B cell (primary cell): ENCODE measurements at regions not wholly inside any gene's neighbourhood (a gene's known extent, or its start where the extent isn't known, plus 50 kb on each side); places are given as distances from the start of the nearest gene placed in this dataset.

Experiments
- ATAC-seq: fragments of 200-7000 bp; cut with Tn5 transposase; one replicate; pipeline ENCODE4 v1.10.0; 2021; ENCODE audit warnings: low read depth, mild to moderate bottlenecking, moderate number of reproducible peaks, moderate library complexity
- CTCF ChIA-PET: fragments of 350-600 bp; sonication (Branson Sonifier 250); formaldehyde crosslinking; loops from one replicate; lab custom pipeline; 2021; ENCODE audit warnings: antibody characterized with exemption, inconsistent platforms; lab: Charles Lee
- POLR2A ChIA-PET: fragments of 350-600 bp; sonication (Branson Sonifier 250); formaldehyde crosslinking; loops from one replicate; lab custom pipeline; 2021; ENCODE audit warnings: antibody characterized with exemption; lab: Charles Lee
- DNase-seq: peaks from one replicate; pipeline ENCODE4 v3.0.0; 2013
- H2AFZ ChIP-seq: 2 replicates; pipeline ENCODE4 v1.6.1; 2012; ENCODE audit warnings: mild to moderate bottlenecking, low read depth, low read length; ENCODE audit not compliant: insufficient read depth, poor library complexity, severe bottlenecking
- H3K27ac ChIP-seq, 2 donors: 1 replicate in 1 of 2; 2 replicates in 1 of 2; pipeline ENCODE4 v1.5.1; 2012 to 2013; ENCODE audit warnings: low read length in 2 of 2, mild to moderate bottlenecking in 2 of 2, moderate library complexity in 1 of 2
- H3K27me3 ChIP-seq, 4 experiments: fragments of 200-600 bp in 1 of 4; sonication (generic) in 1 of 4; replicated peaks in 1 of 4; 1 replicate in 2 of 4; 2 replicates in 2 of 4; pipeline versions ENCODE4 v1.6.1 to v1.7.0; 2013 to 2016; ENCODE audit warnings: low read length in 3 of 4, mild to moderate bottlenecking in 2 of 4, mixed read lengths in 1 of 4, moderate library complexity in 1 of 4; ENCODE audit not compliant: insufficient read depth in 4 of 4, control insufficient read depth in 3 of 4; ENCODE audit errors: control extremely low read depth in 1 of 4
- H3K36me3 ChIP-seq, 2 experiments: replicated peaks in 1 of 2; 1 replicate in 1 of 2; 2 replicates in 1 of 2; pipeline versions ENCODE4 v1.6.1 to v1.7.1; 2013; ENCODE audit warnings: low read length in 1 of 2; ENCODE audit not compliant: insufficient read depth in 2 of 2, control insufficient read depth in 1 of 2; ENCODE audit errors: control extremely low read depth in 1 of 2, extremely low read depth in 1 of 2
- H3K4me1 ChIP-seq, 2 donors: fragments of 200-600 bp in 1 of 2; sonication (generic) in 1 of 2; 1 replicate in 1 of 2; 2 replicates in 1 of 2; pipeline versions ENCODE4 v1.5.1 to v1.6.1; 2013 to 2017; ENCODE audit warnings: low read length in 2 of 2; ENCODE audit not compliant: control insufficient read depth in 2 of 2, insufficient read depth in 2 of 2
- H3K4me2 ChIP-seq: replicated peaks from 2 replicates; pipeline ENCODE3; 2012; ENCODE audit warnings: mild to moderate bottlenecking, low read depth, low read length; ENCODE audit not compliant: poor library complexity, severe bottlenecking
- H3K4me3 ChIP-seq, 5 experiments: fragments of 200-600 bp in 1 of 5; sonication (generic) in 1 of 5; 1 replicate in 3 of 5; 2 replicates in 2 of 5; pipeline versions ENCODE4 v1.5.1 to v1.7.0; 2011 to 2016; ENCODE audit warnings: low read length in 4 of 5, mild to moderate bottlenecking in 4 of 5, low read depth in 2 of 5, control low read depth in 1 of 5, moderate library complexity in 1 of 5; ENCODE audit not compliant: insufficient read depth in 1 of 5; ENCODE audit errors: control extremely low read depth in 1 of 5, extremely low read depth in 1 of 5
- H3K79me2 ChIP-seq: fragments of 200-600 bp; sonication (generic); one replicate; pipeline ENCODE4 v1.6.0; 2016; ENCODE audit warnings: low read length; ENCODE audit not compliant: control insufficient read depth, insufficient read depth
- H3K9ac ChIP-seq: fragments of 200-600 bp; sonication (generic); 2 replicates; pipeline ENCODE4 v1.6.1; 2017; ENCODE audit warnings: mild to moderate bottlenecking, low read length, moderate library complexity
- H3K9me3 ChIP-seq, 3 donors: one replicate each; pipeline versions ENCODE4 v1.6.1 to v1.7.1; 2013; ENCODE audit warnings: low read length in 2 of 3; ENCODE audit not compliant: control insufficient read depth in 2 of 3, insufficient read depth in 1 of 3; ENCODE audit errors: control extremely low read depth in 1 of 3
- H4K20me1 ChIP-seq: 2 replicates; pipeline ENCODE4 v1.6.0; 2012; ENCODE audit warnings: mild to moderate bottlenecking, low read length; ENCODE audit not compliant: insufficient read depth, control insufficient read depth, poor library complexity, severe bottlenecking
- H3K27ac Mint-ChIP-seq: one replicate; pipeline ENCODE4 v1.8.0; 2021; ENCODE audit warnings: mixed read lengths
- H3K27me3 Mint-ChIP-seq: one replicate; pipeline ENCODE4 v1.8.0; 2021; ENCODE audit warnings: mixed read lengths
- H3K4me1 Mint-ChIP-seq: one replicate; pipeline ENCODE4 v1.8.0; 2021; ENCODE audit warnings: mixed read lengths
- H3K4me3 Mint-ChIP-seq: one replicate; pipeline ENCODE4 v1.8.0; 2021; ENCODE audit warnings: mixed read lengths
- H3K9me3 Mint-ChIP-seq: one replicate; pipeline ENCODE4 v1.8.0; 2022; ENCODE audit warnings: mixed read lengths; ENCODE audit not compliant: insufficient read depth
- EZH2 ChIP-seq: IDR thresholded peaks from 2 replicates; pipeline ENCODE4 v1.6.1; 2012; ENCODE audit warnings: borderline replicate concordance, low read depth, mild to moderate bottlenecking, moderate library complexity, low read length; ENCODE audit not compliant: insufficient read depth, poor library complexity, severe bottlenecking
- WGBS: methylation state at CpG from one replicate; pipeline ENCODE4 v1.1.5; 2013; ENCODE audit warnings: missing lambda C conversion rate; ENCODE audit not compliant: insufficient coverage; 5-methylcytosine and 5-hydroxymethylcytosine counted together
- intact Hi-C: fragments of 100-400 bp; cut with micrococcal nuclease; formaldehyde crosslinking; loops from one replicate; pipeline ENCODE4 v1.10.0; 2022
- TF ChIP-seq, protein P1 (sequence below): fragments of 200-600 bp; IDR thresholded peaks from one replicate; pipeline ENCODE4 v1.8.0; 2022; ENCODE audit warnings: antibody characterized with exemption, mild to moderate bottlenecking

DNA sequence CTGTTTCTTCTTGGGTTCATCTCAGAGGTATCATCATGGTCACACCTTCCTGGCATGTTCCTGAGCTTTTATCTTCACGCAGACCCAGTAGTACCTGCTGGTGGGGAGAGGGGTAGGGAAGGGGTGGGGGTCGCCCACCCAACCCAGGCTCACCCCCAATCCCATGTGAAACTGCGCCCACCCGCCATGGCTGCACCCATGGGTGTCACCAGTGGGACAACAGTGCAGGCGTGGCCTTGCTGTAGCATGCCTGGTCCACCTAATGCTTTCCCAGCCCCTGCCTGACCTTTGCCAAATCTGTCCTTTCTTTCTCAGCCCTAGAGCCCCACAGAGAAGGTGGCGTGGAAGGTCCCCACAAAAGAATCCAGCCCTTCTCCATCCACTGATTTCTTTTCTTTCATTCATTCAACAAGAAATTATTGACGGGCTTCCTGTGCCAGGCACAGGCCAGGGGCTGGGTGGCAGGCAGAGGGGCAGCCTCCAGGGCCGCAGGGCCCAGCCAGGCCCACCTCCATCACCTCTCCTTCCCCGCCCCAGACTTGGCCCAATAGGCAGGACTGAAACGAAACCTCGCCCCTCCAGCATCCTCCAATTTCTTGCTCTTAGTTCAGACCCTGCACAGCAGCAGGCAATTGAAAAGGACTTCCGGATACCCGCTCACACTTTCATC is 79.1 kb upstream of the TNRC6C start:
- WGBS, result 98% methylated on average over 9 of the region's 13 CpGs
- peak overlapping the region; percentile 37 for H3K27ac Mint-ChIP-seq
- Histone ChIP-seq H3K4me2 (peak overlapping the region; percentile 84), H3K27me3 (peaks cover 0 to 11% (median 0%) of the 10 kb centered on the region in 4 experiments), H3K27ac (no peak overlapping the region), H4K20me1 (no peaks in the 10 kb centered on the region), H3K4me1 (peaks cover 88 to 92% of the 10 kb centered on the region in 2 donors), H2AFZ (no peak overlapping the region), H3K9ac (no peak overlapping the region), H3K79me2 (no peaks in the 10 kb centered on the region), H3K4me3 (no peak overlapping the region), H3K9me3 (peaks cover 0 to 44% (median 16%) of the 10 kb centered on the region in 3 donors), H3K36me3 (no peaks in the 10 kb centered on the region)
- POLR2A ChIA-PET, result no interaction called here
- intact Hi-C loops, result no loop called here
- TF ChIP-seq EZH2, result no peak
- TF ChIP-seq, protein P1, sequence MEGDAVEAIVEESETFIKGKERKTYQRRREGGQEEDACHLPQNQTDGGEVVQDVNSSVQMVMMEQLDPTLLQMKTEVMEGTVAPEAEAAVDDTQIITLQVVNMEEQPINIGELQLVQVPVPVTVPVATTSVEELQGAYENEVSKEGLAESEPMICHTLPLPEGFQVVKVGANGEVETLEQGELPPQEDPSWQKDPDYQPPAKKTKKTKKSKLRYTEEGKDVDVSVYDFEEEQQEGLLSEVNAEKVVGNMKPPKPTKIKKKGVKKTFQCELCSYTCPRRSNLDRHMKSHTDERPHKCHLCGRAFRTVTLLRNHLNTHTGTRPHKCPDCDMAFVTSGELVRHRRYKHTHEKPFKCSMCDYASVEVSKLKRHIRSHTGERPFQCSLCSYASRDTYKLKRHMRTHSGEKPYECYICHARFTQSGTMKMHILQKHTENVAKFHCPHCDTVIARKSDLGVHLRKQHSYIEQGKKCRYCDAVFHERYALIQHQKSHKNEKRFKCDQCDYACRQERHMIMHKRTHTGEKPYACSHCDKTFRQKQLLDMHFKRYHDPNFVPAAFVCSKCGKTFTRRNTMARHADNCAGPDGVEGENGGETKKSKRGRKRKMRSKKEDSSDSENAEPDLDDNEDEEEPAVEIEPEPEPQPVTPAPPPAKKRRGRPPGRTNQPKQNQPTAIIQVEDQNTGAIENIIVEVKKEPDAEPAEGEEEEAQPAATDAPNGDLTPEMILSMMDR, result no peak
- DNase-seq, result no peak
- ATAC-seq, result no peak
- H3K27me3 Mint-ChIP-seq, result no peaks in the 10 kb centered on the region
- no peak overlapping the region for H3K4me3 Mint-ChIP-seq
- H3K9me3 Mint-ChIP-seq, result peaks cover 4% of the 10 kb centered on the region
- CTCF ChIA-PET, result interaction anchor here (1.1 to 1.6 kb wide), 2 partner anchors 10 to 134 kb away, joined by 4 to 5 read pairs; no protein-coding TSS in a partner anchor
- H3K4me1 Mint-ChIP-seq, result peaks cover 71% of the 10 kb centered on the region

DNA sequence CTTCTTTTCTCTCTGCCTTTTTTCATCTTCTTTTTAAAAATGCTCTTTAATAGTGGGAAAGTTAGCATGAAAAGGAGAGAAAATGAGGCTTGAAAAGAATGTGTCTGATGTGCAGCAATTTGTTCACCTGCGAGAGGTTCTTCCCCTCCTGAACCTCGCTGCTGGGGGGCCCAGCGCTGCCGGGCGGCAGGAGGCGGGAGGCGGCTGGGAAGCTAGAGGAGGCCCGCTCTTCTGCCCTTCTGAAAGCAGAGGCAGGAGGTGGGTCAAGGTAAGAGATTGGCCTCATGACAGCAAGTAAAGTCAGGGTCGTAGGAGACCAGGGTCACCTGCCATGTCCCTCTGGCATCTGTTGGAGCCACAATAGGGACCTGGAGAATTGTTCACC is 78.6 kb upstream of the TNRC6C start:
- peaks cover 0 to 39% (median 16%) of the 10 kb centered on the region in 3 donors for H3K9me3 ChIP-seq
- H3K9ac ChIP-seq, result no peak overlapping the region
- peaks cover 83 to 90% of the 10 kb centered on the region in 2 donors for H3K4me1 ChIP-seq
- Mint-ChIP-seq H3K4me3 (no peak overlapping the region), H3K27me3 (no peaks in the 10 kb centered on the region), H3K9me3 (peaks cover 4% of the 10 kb centered on the region), H3K4me1 (peaks cover 73% of the 10 kb centered on the region), H3K27ac (peak overlapping the region; percentile 17)
- CTCF ChIA-PET, result interaction anchor here (2.0 to 2.4 kb wide), 2 partner anchors 11 to 78 kb away, joined by 11 to 18 read pairs; partner anchors contain the start of gene TNRC6C
- H3K27me3 ChIP-seq, result peaks cover 0 to 11% (median 0%) of the 10 kb centered on the region in 4 experiments
- POLR2A ChIA-PET, result interaction anchor here (3.0 kb wide), 1 partner anchor 10 kb away, joined by 38 read pairs; no protein-coding TSS in a partner anchor
- DNase-seq (no peak), ATAC-seq (no peak)
- TF ChIP-seq EZH2, result no peak
- TF ChIP-seq, protein P1, result no peak
- intact Hi-C loops, result loop anchor here (5.0 kb wide), 2 partner anchors 108 to 553 kb away; no protein-coding TSS in a partner anchor
- no peaks in the 10 kb centered on the region for H4K20me1 ChIP-seq
- H3K4me3 ChIP-seq, result no peak overlapping the region
- H3K36me3 ChIP-seq, result no peaks in the 10 kb centered on the region
- H3K4me2 ChIP-seq, result peak overlapping the region; percentile 84
- H3K79me2 ChIP-seq, result no peaks in the 10 kb centered on the region
- no peak overlapping the region for H3K27ac ChIP-seq
- 96% methylated on average over 4 of the region's 9 CpGs for WGBS
- no peak overlapping the region for H2AFZ ChIP-seq
